HCT116 (cell line): ENCODE measurements at regions not wholly inside any gene's neighbourhood (a gene's known extent, or its start where the extent isn't known, plus 50 kb on each side); places are given as distances from the start of the nearest gene placed in this dataset.

ENCODE experiments used
- CBX3 ChIP-seq: IDR thresholded peaks from 2 replicates; pipeline ENCODE4 v1.6.1; 2012; ENCODE audit warnings: low read depth
- EZH2phosphoT487 ChIP-seq: fragments of 200-600 bp; IDR thresholded peaks from 2 replicates; pipeline ENCODE4 v1.6.1; 2018; ENCODE audit warnings: antibody characterized with exemption, borderline replicate concordance
- FOSL1 ChIP-seq: IDR thresholded peaks from 2 replicates; pipeline ENCODE4 v1.6.1; 2012; ENCODE audit warnings: low read depth
- POLR2A ChIP-seq: IDR thresholded peaks from 2 replicates; pipeline ENCODE4 v1.7.0; 2011; ENCODE audit warnings: borderline replicate concordance; ENCODE audit not compliant: insufficient read depth, insufficient read length; ENCODE audit errors: extremely low read depth
- ZNF274 ChIP-seq: fragments of 200-500 bp; sonication (Bioruptor generic); IDR thresholded peaks from 2 replicates; pipeline ENCODE4 v1.6.1; 2014; ENCODE audit warnings: mild to moderate bottlenecking, low read depth, low read length, inconsistent platforms
- TF ChIP-seq, protein P1 (sequence below), 3 experiments: fragments of 200-600 bp in 1 of 3; sonication (generic) in 1 of 3; IDR thresholded peaks in 2 of 3; conservative IDR thresholded peaks in 1 of 3; 2 replicates each; pipeline ENCODE4 v1.5.1; 2012 to 2017; ENCODE audit warnings: low read depth in 2 of 3, low read length in 2 of 3, antibody characterized with exemption in 1 of 3, borderline replicate concordance in 1 of 3, control low read depth in 1 of 3, mild to moderate bottlenecking in 1 of 3, mixed read lengths in 1 of 3, mixed run types in 1 of 3, moderate library complexity in 1 of 3; ENCODE audit not compliant: insufficient read depth in 1 of 3
- TF ChIP-seq, protein P2 (sequence below): IDR thresholded peaks from 2 replicates; pipeline ENCODE4 v1.6.1; 2012
- TF ChIP-seq, protein P3 (sequence below): IDR thresholded peaks from 2 replicates; pipeline ENCODE4 v1.6.1; 2012; ENCODE audit warnings: low read depth

DNA sequence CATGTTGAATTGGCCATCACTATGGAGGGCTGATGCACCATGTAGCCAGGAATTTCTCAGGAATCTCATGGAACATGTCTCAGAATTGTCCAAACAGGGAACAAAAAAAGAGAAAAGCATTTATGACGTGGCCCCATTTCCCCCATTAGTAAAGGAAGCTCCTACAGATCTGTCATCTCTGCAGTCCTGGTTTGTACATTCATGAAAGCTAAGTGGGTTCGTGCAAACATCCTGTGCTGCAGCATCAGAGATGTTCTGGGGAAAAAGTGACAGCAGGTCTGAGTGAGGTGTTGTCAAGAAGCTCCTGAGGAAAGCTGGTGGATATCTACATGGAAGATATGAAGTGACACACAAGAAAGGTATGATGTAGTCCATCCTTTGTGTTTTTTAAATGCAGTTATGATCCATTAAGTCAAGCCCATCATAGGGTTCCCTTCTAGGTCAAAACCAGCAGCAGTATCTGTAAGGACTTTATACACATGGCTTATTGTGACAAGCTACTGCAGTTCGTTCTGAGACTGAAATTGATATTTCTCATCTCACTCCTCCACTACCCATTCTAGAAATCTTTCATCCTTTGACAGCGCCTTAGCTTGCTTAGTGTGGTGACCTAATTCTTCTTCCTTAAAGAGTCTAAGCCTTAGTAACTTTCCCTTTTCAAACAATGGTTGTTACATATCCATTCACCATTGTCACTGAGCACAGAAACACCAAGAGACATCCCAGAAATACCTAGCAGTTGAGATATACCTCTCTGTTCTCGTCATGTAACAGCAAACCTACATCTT is 200.0 kb upstream of the TCF21 start:
- TF ChIP-seq FOSL1 (no peak), CBX3 (no peak), EZH2phosphoT487 (no peak), POLR2A (no peak), ZNF274 (no peak)
- TF ChIP-seq, protein P1, sequence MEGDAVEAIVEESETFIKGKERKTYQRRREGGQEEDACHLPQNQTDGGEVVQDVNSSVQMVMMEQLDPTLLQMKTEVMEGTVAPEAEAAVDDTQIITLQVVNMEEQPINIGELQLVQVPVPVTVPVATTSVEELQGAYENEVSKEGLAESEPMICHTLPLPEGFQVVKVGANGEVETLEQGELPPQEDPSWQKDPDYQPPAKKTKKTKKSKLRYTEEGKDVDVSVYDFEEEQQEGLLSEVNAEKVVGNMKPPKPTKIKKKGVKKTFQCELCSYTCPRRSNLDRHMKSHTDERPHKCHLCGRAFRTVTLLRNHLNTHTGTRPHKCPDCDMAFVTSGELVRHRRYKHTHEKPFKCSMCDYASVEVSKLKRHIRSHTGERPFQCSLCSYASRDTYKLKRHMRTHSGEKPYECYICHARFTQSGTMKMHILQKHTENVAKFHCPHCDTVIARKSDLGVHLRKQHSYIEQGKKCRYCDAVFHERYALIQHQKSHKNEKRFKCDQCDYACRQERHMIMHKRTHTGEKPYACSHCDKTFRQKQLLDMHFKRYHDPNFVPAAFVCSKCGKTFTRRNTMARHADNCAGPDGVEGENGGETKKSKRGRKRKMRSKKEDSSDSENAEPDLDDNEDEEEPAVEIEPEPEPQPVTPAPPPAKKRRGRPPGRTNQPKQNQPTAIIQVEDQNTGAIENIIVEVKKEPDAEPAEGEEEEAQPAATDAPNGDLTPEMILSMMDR (IDR thresholded peaks at IDR 0.05 in 2 of 3, conservative IDR thresholded peaks at IDR 0.05 in 1 of 3; ENCODE audit: borderline replicate concordance in 1 of 3, insufficient read depth in 1 of 3, low read depth in 2 of 3, low read length in 2 of 3): no peak
- TF ChIP-seq, protein P2, sequence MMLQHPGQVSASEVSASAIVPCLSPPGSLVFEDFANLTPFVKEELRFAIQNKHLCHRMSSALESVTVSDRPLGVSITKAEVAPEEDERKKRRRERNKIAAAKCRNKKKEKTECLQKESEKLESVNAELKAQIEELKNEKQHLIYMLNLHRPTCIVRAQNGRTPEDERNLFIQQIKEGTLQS: no peak
- TF ChIP-seq, protein P3, sequence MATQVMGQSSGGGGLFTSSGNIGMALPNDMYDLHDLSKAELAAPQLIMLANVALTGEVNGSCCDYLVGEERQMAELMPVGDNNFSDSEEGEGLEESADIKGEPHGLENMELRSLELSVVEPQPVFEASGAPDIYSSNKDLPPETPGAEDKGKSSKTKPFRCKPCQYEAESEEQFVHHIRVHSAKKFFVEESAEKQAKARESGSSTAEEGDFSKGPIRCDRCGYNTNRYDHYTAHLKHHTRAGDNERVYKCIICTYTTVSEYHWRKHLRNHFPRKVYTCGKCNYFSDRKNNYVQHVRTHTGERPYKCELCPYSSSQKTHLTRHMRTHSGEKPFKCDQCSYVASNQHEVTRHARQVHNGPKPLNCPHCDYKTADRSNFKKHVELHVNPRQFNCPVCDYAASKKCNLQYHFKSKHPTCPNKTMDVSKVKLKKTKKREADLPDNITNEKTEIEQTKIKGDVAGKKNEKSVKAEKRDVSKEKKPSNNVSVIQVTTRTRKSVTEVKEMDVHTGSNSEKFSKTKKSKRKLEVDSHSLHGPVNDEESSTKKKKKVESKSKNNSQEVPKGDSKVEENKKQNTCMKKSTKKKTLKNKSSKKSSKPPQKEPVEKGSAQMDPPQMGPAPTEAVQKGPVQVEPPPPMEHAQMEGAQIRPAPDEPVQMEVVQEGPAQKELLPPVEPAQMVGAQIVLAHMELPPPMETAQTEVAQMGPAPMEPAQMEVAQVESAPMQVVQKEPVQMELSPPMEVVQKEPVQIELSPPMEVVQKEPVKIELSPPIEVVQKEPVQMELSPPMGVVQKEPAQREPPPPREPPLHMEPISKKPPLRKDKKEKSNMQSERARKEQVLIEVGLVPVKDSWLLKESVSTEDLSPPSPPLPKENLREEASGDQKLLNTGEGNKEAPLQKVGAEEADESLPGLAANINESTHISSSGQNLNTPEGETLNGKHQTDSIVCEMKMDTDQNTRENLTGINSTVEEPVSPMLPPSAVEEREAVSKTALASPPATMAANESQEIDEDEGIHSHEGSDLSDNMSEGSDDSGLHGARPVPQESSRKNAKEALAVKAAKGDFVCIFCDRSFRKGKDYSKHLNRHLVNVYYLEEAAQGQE: no peak
